Hematopoietic multipotent progenitor cell treated with erythropoietin and hydrocortisone succinate and interleukin-3 and kit ligand, for 6 days (in vitro differentiated cells): ENCODE measurements at regions not wholly inside any gene's neighbourhood (a gene's known extent, or its start where the extent isn't known, plus 50 kb on each side); places are given as distances from the start of the nearest gene placed in this dataset.
"Not testable (repeated sequence)": the region's sequence is repeated elsewhere in the genome, so short reads cannot be mapped to it uniquely, and the experiment has no call there.

Experiments used
- DNase-seq: peaks from one replicate; pipeline ENCODE4 v3.0.0-alpha.2; 2015

DNA sequence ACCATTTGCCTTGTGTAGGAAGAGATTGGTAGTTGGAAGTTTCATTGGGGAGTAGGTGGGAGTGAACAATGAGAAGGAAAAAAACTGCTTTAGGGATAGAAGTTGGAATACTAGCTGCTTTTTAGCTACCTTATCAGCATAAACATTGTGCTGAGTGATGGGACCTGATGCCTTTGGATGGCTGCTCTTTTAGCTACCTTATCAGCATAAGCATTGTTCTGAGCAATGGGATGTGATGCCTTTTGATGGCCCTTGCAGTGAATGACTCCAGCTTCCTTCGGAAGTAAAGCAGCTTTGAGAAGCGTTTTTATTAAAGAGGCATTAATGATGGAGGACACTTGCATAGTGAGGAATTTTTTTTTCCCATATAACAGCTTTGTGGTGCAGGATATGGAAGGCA lies 168.2 kb upstream of the NLGN4Y start:
- DNase-seq = no peak

DNA sequence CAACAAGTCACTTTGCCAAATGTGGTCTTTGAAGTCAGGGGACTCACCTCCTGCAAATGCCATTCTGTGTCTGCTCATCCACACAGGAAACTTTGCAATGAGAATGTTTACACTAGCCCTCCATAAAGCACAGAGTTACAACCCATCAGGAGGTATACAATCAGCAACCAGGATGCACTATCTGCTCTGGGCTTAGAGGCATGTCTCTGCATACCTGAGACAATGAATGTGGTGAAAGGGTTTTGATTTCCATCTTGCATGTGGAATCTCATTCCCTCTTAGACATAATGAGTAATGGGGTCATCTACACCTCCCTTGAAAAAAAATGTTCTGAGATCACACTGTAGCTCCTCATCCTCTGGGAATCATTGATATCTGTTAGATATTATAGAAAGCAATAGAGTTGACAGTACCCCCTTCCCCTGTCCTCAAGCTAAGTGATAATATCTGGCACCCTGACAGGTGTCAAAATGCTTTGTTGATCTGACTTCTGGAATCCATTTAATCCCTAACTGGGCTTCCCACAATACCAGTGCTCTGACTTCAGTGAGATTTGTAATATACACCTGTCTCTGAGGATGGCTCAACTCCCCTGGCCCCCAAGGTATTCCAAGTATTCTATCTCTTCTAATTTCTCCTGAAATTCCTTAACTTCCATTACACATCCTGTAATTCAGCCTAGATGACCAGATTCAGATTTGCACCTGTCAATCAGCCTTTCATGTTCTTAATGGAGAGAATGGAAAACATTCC lies 163.4 kb upstream of the NLGN4Y start:
- no peak for DNase-seq

- no peak for DNase-seq
Observed at GRCh38 chrY:14373608-14374007, 150.7 kb upstream of the NLGN4Y start.

- no peak for DNase-seq
Observed at GRCh38 chrY:14378217-14378616, 146.1 kb upstream of the NLGN4Y start.

DNA sequence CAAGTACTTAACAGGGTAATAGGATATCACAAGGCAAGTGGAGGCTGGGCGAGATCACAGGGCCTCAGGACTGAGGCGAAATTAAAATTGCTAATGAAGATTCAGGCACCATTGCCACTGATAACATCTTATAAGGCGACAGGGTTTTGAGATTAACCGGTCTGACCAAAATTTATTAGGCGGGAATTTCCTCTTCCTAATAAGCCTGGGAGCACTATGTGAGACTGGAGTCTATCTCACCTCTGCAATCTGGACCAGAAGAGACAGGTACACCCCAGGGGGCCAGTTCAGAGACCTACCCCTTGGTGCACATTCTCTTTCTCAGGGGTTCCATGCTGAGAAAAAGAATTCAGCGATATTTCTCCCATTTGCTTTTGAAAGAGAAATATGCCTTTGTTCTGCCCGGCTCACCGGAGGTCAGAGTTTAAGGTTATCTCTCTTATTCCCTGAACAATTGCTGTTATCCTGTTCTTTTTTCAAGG lies 113.7 kb upstream of the NLGN4Y start:
- DNase-seq = not testable (repeated sequence)

- DNase-seq = no peak
Observed at GRCh38 chrY:14411334-14411733, 113.0 kb upstream of the NLGN4Y start.

- no peak for DNase-seq
Observed at GRCh38 chrY:14436546-14436945, 87.8 kb upstream of the NLGN4Y start.

DNA sequence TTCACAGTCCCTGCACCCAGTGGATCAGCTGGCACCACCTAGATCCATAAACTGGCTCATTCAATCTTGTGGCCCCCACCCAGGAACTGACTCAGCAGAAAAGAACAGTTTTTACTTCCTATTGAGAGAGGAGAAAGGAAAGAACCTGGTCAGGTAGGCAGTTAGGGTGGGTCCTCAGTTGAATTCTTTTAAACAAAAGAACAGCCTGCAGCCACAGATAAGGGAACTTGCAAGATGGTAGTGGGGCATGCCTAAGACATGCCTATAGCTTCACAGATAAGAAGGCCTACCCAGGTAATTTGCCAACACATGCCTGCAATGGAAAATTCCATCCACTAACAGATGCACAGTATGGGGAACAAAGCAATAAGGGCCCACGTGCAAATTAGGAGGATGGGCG lies 86.7 kb upstream of the NLGN4Y start:
- DNase-seq = no peak

DNA sequence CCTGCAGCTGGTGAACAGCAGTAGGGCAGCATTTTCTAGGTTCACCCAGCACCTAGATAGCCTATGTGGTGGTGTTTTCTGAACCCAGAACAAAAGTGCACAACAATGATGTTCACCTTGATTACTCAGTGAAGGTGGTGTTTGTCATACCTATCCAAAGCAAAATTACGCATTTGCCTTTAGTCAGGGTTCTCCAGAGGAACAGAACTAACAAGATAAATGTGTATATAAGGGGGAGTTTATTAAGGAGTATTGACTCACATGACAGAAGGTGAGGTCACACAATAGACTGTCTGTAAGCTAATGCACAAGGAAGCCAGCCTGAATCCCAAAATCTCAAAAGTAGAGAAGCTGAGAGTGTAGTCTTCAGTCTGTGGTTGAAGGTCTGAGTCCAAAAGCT lies 85.9 kb upstream of the NLGN4Y start:
- DNase-seq = no peak

- DNase-seq = no peak
Observed at GRCh38 chrY:14444550-14444949, 79.8 kb upstream of the NLGN4Y start.

- DNase-seq = no peak
Observed at GRCh38 chrY:14468151-14468683, 56.1 kb upstream of the NLGN4Y start.

- no peak for DNase-seq
Observed at GRCh38 chrY:14472421-14472820, 51.9 kb upstream of the NLGN4Y start.

DNA sequence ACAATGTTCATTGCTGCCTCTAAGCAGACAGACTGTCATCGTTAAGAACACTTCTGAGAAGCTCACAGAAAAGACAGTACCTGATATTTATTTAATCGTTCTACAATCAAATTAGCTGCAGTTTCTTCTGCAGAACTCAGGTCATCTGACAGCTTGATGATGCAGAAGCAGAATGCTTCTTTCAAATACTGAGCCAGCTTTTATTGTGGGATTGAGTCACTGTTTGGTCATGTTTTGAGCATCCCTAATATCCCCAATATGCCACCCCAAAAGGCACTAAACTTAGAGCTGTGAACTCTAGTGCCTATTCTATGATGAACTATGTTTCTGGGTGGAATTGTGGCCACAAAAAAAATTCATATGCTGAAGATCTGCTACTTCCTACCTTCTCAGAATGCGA lies 51.0 kb upstream of the NLGN4Y start:
- no peak for DNase-seq
